GM19452 (cell line): ENCODE measurements at regions not wholly inside any gene's neighbourhood (a gene's known extent, or its start where the extent isn't known, plus 50 kb on each side); places are given as distances from the start of the nearest gene placed in this dataset.

Experiments used
- ATAC-seq: cut with Tn5 transposase; IDR thresholded peaks from one replicate; pipeline ENCODE4 v1.9.1; 2021; ENCODE audit not compliant: unreplicated experiment

GRCh38 chr4:126705266-126705665 is 927.5 kb upstream of the INTU start:
- ATAC-seq, result no peak

DNA sequence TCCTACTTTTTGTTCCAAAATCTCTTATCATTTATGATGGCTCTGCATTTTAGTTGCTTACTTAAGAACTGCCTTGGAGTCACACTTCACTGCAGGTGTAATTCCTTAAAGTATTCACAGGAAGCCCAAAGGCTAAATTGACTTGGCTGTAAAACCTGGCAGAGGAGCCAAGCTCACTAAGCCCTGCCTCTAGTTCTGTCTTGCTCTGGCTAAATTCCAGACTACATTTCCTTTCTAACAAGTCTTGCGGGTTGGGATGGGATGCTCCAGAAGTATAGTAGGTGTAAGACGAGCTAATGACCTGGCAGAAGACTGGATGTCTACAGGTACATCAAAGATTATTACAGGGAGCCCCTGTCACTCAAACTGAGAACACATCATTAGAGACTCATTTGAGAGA is 924.0 kb upstream of the INTU start:
- no peak for ATAC-seq

GRCh38 chr4:126710935-126711334 is 921.8 kb upstream of the INTU start:
- no peak for ATAC-seq

DNA sequence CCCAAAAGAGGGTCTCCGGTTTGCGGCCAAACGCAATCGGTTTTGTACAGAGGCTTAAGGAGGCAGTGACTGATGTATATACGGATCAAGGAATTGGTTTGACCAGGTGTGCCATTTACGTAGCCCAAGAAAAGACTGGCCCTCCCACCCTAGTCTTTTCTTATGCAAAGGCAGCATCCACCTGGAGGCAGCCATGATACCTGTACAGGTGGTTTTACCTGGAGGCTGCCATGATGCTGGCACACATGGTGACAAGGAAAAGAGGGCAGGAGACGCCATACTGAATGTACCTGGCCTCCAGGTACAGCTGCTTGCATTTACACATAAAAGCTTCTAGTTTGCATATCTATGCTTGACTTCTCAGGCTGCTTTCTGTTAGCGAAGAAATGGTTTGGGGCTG is 917.7 kb upstream of the INTU start:
- no peak for ATAC-seq

DNA sequence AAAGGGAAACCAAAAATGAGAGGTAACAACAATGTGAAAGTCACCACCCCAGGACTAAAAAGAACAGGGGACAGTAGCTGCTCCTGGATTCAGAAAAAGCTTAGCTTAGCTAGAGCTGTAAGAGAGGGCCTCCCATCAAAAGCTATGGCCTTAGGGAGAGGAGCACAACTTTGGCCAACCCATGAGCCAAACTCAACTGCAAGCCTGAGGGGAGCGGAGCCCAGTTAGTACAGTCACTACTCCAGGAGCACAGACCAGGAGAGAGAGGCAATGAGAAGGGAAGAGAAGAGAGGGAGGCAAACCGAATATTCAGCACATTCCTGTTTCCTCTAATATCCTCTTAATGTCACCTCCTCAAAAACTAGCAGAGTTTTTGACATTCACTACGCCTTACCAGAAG is 917.1 kb upstream of the INTU start:
- no peak for ATAC-seq

DNA sequence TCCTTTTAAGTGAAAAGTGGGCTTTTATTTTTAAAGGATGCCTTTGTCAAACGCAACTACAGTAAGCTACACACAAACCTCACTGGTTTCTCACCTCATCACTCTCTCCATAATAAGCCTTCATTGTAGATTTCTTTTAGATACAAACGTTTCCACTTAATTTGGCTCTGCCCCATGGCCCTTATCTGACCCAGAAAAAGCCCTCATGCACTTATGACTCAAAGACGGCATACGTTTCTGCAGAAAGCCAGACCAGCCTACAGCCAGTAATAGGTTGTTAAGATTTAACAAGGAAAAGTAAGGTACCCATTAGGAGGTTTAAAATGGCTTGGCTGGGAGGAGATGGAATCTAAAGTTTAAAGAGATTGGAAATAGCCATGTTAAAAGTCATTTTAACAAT is 914.6 kb upstream of the INTU start:
- no peak for ATAC-seq

DNA sequence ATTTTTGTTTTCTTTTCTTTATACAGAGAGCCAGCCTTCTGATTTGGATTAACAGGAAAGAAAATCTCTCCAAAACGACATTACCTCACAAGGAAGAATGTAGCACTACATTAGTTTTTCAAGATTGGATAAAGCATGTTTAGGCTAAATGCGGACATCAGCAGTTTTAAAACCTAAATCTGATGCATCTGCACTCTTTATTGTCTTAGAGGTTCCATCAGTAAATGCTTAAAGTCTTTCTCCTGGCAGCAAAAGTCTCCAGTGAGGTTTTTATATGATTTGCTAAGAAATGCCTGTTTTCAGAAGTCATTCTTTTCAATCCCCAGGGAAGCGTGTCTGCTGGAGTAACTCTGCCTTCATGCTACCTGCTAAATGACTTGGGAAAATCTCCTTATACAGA is 912.9 kb upstream of the INTU start:
- no peak for ATAC-seq

GRCh38 chr4:126725906-126726305 is 906.9 kb upstream of the INTU start:
- ATAC-seq, result no peak

- ATAC-seq, result no peak
These were observed 905.3 kb upstream of the INTU start for GRCh38 chr4:126727461-126727860.

- ATAC-seq, result no peak
These were observed 901.7 kb upstream of the INTU start for GRCh38 chr4:126731062-126731461.

DNA sequence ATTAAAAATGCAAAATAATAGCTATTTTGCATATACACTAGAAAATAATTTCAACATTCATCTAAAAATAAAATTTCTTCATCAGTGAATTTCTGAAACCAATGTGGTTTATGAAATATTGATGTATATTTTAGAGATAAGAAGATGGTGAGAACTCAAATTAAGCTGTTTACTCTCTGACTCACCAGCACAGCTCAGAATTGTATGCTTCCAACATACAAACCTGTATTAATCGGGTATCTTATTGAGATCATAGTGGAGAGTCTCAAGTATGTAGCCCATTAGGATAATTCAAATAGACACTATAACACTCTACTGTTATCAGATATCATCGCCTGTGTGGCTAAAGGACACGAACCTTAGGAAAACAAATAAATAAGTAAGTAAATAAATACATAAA is 899.5 kb upstream of the INTU start:
- no peak for ATAC-seq

DNA sequence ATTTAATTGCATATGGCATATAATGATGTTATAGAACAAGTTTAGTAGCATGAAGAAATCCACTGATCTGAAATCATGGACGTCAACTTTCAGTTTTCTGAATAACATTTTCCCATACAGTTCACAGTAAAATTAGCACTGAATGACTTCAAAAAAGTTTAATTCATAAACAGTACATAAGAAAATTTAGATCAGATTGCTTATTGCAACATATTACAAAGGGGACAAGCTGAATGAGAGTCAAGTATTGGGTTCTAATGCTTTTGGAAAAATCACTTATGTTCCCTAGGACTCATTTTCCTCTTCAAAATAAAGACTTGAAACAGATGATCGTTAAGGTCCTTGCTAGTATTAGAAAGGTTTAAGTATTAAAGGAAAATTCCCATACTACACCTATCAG is 898.3 kb upstream of the INTU start:
- no peak for ATAC-seq

GRCh38 chr4:126735294-126736132 is 897.2 kb upstream of the INTU start:
- no peak for ATAC-seq

GRCh38 chr4:126736133-126736518 is 896.6 kb upstream of the INTU start:
- no peak for ATAC-seq

GRCh38 chr4:126737899-126738526 is 894.7 kb upstream of the INTU start:
- no peak for ATAC-seq

DNA sequence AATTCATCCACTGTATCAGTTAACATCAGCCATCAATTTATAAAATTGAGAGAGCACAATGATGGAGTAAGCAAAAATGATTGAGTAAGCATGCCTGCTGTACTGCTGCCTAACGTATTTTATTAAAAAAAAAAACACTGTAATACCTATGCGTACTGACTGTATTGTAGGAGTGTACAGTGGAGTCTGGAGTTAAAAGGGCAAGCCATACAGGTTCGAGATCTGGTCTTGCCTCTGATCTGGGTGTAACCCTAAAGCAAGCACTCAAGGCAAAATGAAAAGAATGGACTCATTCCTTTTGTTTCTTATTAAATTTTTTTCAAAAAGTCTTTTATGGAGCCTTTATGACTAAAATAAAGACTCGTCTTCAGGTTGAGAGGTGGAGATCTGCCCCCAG is 894.2 kb upstream of the INTU start:
- no peak for ATAC-seq

DNA sequence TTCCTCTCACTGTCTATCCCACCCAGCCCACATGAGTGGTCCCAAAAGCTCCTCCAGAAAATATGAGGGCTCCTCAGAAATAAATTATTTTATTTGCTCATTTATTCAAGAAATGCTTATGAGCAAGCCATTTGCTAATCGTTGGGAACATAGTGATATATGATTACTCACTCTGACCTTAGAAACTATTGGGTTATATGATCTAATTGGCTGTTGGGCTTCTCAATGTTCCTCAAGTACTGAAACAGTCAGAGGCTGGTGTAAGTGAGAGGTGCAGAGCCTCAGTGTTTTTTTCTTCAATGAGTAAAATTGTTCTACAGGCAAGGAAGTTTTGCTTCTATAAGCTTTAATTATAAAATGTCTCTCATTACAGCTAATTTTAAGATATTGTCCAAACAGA is 893.8 kb upstream of the INTU start:
- ATAC-seq, result no peak

- ATAC-seq, result no peak
These were observed 892.1 kb upstream of the INTU start for GRCh38 chr4:126740687-126741086.

DNA sequence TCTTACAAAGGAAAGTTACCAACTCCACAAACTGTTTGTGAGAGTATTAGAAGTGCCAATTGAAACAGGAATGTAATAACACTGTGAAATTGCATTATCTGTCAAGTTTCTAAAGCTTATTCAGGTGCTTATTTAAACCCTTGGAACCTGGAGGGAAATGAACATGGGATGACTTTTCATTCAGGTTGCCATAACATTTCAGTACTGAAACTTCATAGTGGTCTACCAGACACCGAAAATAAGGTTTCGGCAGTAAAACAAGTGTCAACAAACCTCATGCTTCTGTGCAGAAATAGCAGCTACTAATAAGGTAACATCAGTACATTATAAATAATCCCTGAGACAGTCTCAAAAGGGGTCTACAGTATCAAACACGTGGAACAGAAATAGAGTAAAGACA is 890.7 kb upstream of the INTU start:
- ATAC-seq, result no peak

- no peak for ATAC-seq
These were observed 889.9 kb upstream of the INTU start for GRCh38 chr4:126742885-126743284.

- ATAC-seq, result no peak
These were observed 884.0 kb upstream of the INTU start for GRCh38 chr4:126748736-126749135.

GRCh38 chr4:126750723-126751122 is 882.0 kb upstream of the INTU start:
- no peak for ATAC-seq

DNA sequence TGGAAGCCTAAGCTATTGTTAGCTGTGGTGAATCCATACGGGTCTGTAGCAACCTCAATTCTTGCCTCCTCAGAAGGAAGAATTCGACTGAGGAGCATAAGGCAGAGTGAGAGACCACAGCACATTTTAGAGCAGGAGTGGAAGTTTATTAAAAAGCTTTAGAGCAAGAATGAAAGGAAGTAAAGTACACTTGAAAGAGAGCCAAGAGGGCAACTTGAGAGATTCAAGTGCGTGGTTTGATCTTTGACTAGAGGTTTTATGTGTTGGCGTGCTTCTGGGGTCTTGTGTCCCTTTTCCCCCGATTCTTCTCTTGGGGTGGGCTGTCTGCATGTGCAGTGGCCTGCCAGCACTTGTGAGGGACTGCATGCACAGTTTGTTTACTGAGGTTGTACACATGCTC is 880.6 kb upstream of the INTU start:
- no peak for ATAC-seq
